ENCODE measurements at regions not wholly inside any gene's neighbourhood (a gene's known extent, or its start where the extent isn't known, plus 50 kb on each side); places are given as distances from the start of the nearest gene placed in this dataset.
"Not testable (repeated sequence)": the region's sequence is repeated elsewhere in the genome, so short reads cannot be mapped to it uniquely, and the experiment has no call there.

- not testable (repeated sequence) for H3K4me3 ChIP-seq (ENCODE audit: insufficient read depth, low read depth, low read length, poor library complexity, severe bottlenecking); H3K27me3 ChIP-seq (replicated peaks; ENCODE audit: control insufficient read depth, insufficient read depth, low read length, poor library complexity, severe bottlenecking); H3K9me3 ChIP-seq (ENCODE audit: control insufficient read depth, low read length)
Observed at GRCh38 chr15:20101281-20101680, 440.3 kb downstream of the GOLGA6L6 start.

GRCh38 chr15:20100604-20101270, 440.9 kb downstream of the GOLGA6L6 start:
- H3K9me3 ChIP-seq (ENCODE audit: control insufficient read depth, low read length); H3K27me3 ChIP-seq (replicated peaks; ENCODE audit: control insufficient read depth, insufficient read depth, low read length, poor library complexity, severe bottlenecking); H3K27ac ChIP-seq (ENCODE audit: insufficient read depth, low read length, poor library complexity, severe bottlenecking); H3K36me3 ChIP-seq (ENCODE audit: control insufficient read depth, insufficient read depth, low read length); H3K4me3 ChIP-seq (ENCODE audit: insufficient read depth, low read depth, low read length, poor library complexity, severe bottlenecking); DNase-seq; H3K4me1 ChIP-seq (ENCODE audit: control insufficient read depth, insufficient read depth, low read length, poor library complexity, severe bottlenecking): not testable (repeated sequence)

More at GRCh38 chr15:20101281-20101680, 440.3 kb downstream of the GOLGA6L6 start:
- not testable (repeated sequence) for H3K36me3 ChIP-seq (ENCODE audit: control insufficient read depth, insufficient read depth, low read length); H3K4me1 ChIP-seq (ENCODE audit: control insufficient read depth, insufficient read depth, low read length, poor library complexity, severe bottlenecking); DNase-seq; H3K27ac ChIP-seq (ENCODE audit: insufficient read depth, low read length, poor library complexity, severe bottlenecking)

GRCh38 chr15:20095699-20096303, 445.8 kb downstream of the GOLGA6L6 start:
- not testable (repeated sequence) for DNase-seq

GRCh38 chr15:20089541-20089940, 452.1 kb downstream of the GOLGA6L6 start:
- DNase-seq, result not testable (repeated sequence)

More at GRCh38 chr15:20095699-20096303, 445.8 kb downstream of the GOLGA6L6 start:
- not testable (repeated sequence) for H3K4me1 ChIP-seq (ENCODE audit: control insufficient read depth, insufficient read depth, low read length, poor library complexity, severe bottlenecking); H3K4me3 ChIP-seq (ENCODE audit: insufficient read depth, low read depth, low read length, poor library complexity, severe bottlenecking); H3K27me3 ChIP-seq (replicated peaks; ENCODE audit: control insufficient read depth, insufficient read depth, low read length, poor library complexity, severe bottlenecking); H3K36me3 ChIP-seq (ENCODE audit: control insufficient read depth, insufficient read depth, low read length); H3K27ac ChIP-seq (ENCODE audit: insufficient read depth, low read length, poor library complexity, severe bottlenecking); H3K9me3 ChIP-seq (ENCODE audit: control insufficient read depth, low read length)

GRCh38 chr15:20084026-20084425, 457.6 kb downstream of the GOLGA6L6 start:
- not testable (repeated sequence) for H3K27me3 ChIP-seq (replicated peaks; ENCODE audit: control insufficient read depth, insufficient read depth, low read length, poor library complexity, severe bottlenecking); H3K27ac ChIP-seq (ENCODE audit: insufficient read depth, low read length, poor library complexity, severe bottlenecking); H3K9me3 ChIP-seq (ENCODE audit: control insufficient read depth, low read length); DNase-seq; H3K4me1 ChIP-seq (ENCODE audit: control insufficient read depth, insufficient read depth, low read length, poor library complexity, severe bottlenecking); H3K4me3 ChIP-seq (ENCODE audit: insufficient read depth, low read depth, low read length, poor library complexity, severe bottlenecking); H3K36me3 ChIP-seq (ENCODE audit: control insufficient read depth, insufficient read depth, low read length)

More at GRCh38 chr15:20089541-20089940, 452.1 kb downstream of the GOLGA6L6 start:
- not testable (repeated sequence) for H3K36me3 ChIP-seq (ENCODE audit: control insufficient read depth, insufficient read depth, low read length); H3K27me3 ChIP-seq (replicated peaks; ENCODE audit: control insufficient read depth, insufficient read depth, low read length, poor library complexity, severe bottlenecking); H3K27ac ChIP-seq (ENCODE audit: insufficient read depth, low read length, poor library complexity, severe bottlenecking); H3K4me1 ChIP-seq (ENCODE audit: control insufficient read depth, insufficient read depth, low read length, poor library complexity, severe bottlenecking); H3K9me3 ChIP-seq (ENCODE audit: control insufficient read depth, low read length); H3K4me3 ChIP-seq (ENCODE audit: insufficient read depth, low read depth, low read length, poor library complexity, severe bottlenecking)

GRCh38 chr15:20074082-20074481, 467.5 kb downstream of the GOLGA6L6 start:
- H3K4me3 ChIP-seq (ENCODE audit: insufficient read depth, low read depth, low read length, poor library complexity, severe bottlenecking); H3K36me3 ChIP-seq (ENCODE audit: control insufficient read depth, insufficient read depth, low read length); H3K27me3 ChIP-seq (replicated peaks; ENCODE audit: control insufficient read depth, insufficient read depth, low read length, poor library complexity, severe bottlenecking); H3K27ac ChIP-seq (ENCODE audit: insufficient read depth, low read length, poor library complexity, severe bottlenecking); H3K9me3 ChIP-seq (ENCODE audit: control insufficient read depth, low read length); DNase-seq; H3K4me1 ChIP-seq (ENCODE audit: control insufficient read depth, insufficient read depth, low read length, poor library complexity, severe bottlenecking): not testable (repeated sequence)

- not testable (repeated sequence) for DNase-seq; H3K27me3 ChIP-seq (replicated peaks; ENCODE audit: control insufficient read depth, insufficient read depth, low read length, poor library complexity, severe bottlenecking); H3K4me1 ChIP-seq (ENCODE audit: control insufficient read depth, insufficient read depth, low read length, poor library complexity, severe bottlenecking); H3K36me3 ChIP-seq (ENCODE audit: control insufficient read depth, insufficient read depth, low read length); H3K9me3 ChIP-seq (ENCODE audit: control insufficient read depth, low read length); H3K27ac ChIP-seq (ENCODE audit: insufficient read depth, low read length, poor library complexity, severe bottlenecking); H3K4me3 ChIP-seq (ENCODE audit: insufficient read depth, low read depth, low read length, poor library complexity, severe bottlenecking)
Observed at GRCh38 chr15:20069043-20069442, 472.6 kb downstream of the GOLGA6L6 start.

GRCh38 chr15:20066173-20066572, 475.4 kb downstream of the GOLGA6L6 start:
- not testable (repeated sequence) for DNase-seq; H3K27ac ChIP-seq (ENCODE audit: insufficient read depth, low read length, poor library complexity, severe bottlenecking); H3K27me3 ChIP-seq (replicated peaks; ENCODE audit: control insufficient read depth, insufficient read depth, low read length, poor library complexity, severe bottlenecking)

GRCh38 chr15:20065508-20065907, 476.1 kb downstream of the GOLGA6L6 start:
- H3K9me3 ChIP-seq (ENCODE audit: control insufficient read depth, low read length); H3K27ac ChIP-seq (ENCODE audit: insufficient read depth, low read length, poor library complexity, severe bottlenecking); H3K36me3 ChIP-seq (ENCODE audit: control insufficient read depth, insufficient read depth, low read length); DNase-seq; H3K27me3 ChIP-seq (replicated peaks; ENCODE audit: control insufficient read depth, insufficient read depth, low read length, poor library complexity, severe bottlenecking); H3K4me3 ChIP-seq (ENCODE audit: insufficient read depth, low read depth, low read length, poor library complexity, severe bottlenecking); H3K4me1 ChIP-seq (ENCODE audit: control insufficient read depth, insufficient read depth, low read length, poor library complexity, severe bottlenecking): not testable (repeated sequence)

More at GRCh38 chr15:20066173-20066572, 475.4 kb downstream of the GOLGA6L6 start:
- not testable (repeated sequence) for H3K36me3 ChIP-seq (ENCODE audit: control insufficient read depth, insufficient read depth, low read length); H3K4me1 ChIP-seq (ENCODE audit: control insufficient read depth, insufficient read depth, low read length, poor library complexity, severe bottlenecking); H3K9me3 ChIP-seq (ENCODE audit: control insufficient read depth, low read length); H3K4me3 ChIP-seq (ENCODE audit: insufficient read depth, low read depth, low read length, poor library complexity, severe bottlenecking)

- not testable (repeated sequence) for H3K4me1 ChIP-seq (ENCODE audit: control insufficient read depth, insufficient read depth, low read length, poor library complexity, severe bottlenecking); DNase-seq; H3K27ac ChIP-seq (ENCODE audit: insufficient read depth, low read length, poor library complexity, severe bottlenecking)
Observed at GRCh38 chr15:20063167-20063566, 478.4 kb downstream of the GOLGA6L6 start.

More at GRCh38 chr15:20063167-20063566, 478.4 kb downstream of the GOLGA6L6 start:
- H3K36me3 ChIP-seq (ENCODE audit: control insufficient read depth, insufficient read depth, low read length); H3K27me3 ChIP-seq (replicated peaks; ENCODE audit: control insufficient read depth, insufficient read depth, low read length, poor library complexity, severe bottlenecking); H3K4me3 ChIP-seq (ENCODE audit: insufficient read depth, low read depth, low read length, poor library complexity, severe bottlenecking); H3K9me3 ChIP-seq (ENCODE audit: control insufficient read depth, low read length): not testable (repeated sequence)

Measured in effector memory CD4-positive, alpha-beta T cell (primary cell).